ENCODE measurements at regions not wholly inside any gene's neighbourhood (a gene's known extent, or its start where the extent isn't known, plus 50 kb on each side); places are given as distances from the start of the nearest gene placed in this dataset.
"Not testable (repeated sequence)": the region's sequence is repeated elsewhere in the genome, so short reads cannot be mapped to it uniquely, and the experiment has no call there.

DNA sequence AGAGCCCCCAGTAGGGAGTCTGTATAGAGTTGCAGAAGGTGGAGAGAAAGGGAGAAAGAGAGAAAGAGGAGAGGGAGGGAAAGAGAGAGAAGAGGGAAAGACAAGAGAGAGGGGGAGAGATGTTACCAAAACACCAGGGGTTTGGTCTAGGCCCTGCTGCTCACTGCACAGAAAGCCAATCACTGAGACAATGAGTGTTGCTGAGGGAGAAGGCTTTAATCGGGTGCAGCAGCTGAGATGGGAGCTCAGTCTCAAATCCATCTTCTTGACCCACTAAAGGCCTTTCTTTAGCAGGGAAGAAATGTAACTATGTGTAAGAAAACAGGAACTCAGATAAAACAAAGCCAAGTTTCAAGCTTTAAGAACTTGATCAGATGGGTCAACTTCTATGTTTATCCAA lies 198.2 kb upstream of the FOXK1 start:
- Histone ChIP-seq H3K27ac (no peak overlapping the region), H3K36me3 (no peaks in the 10 kb centered on the region), H3K4me1 (no peaks in the 10 kb centered on the region), H3K9me3 (no peaks in the 10 kb centered on the region), H3K4me3 (no peak overlapping the region), H3K27me3 (no peaks in the 10 kb centered on the region)
- in situ Hi-C loops (cut with MboI; ENCODE audit: low sequenced_read_pairs in 4 of 4) (no loop called here), intact Hi-C loops (cut with DNase I; ENCODE audit: low total_unique reads) (no loop called here)
- no peak for DNase-seq
- ATAC-seq, result no peak
- TF ChIP-seq POLR2A (IDR thresholded peaks at IDR 0.05), result no peak
- TF ChIP-seq, protein P1, sequence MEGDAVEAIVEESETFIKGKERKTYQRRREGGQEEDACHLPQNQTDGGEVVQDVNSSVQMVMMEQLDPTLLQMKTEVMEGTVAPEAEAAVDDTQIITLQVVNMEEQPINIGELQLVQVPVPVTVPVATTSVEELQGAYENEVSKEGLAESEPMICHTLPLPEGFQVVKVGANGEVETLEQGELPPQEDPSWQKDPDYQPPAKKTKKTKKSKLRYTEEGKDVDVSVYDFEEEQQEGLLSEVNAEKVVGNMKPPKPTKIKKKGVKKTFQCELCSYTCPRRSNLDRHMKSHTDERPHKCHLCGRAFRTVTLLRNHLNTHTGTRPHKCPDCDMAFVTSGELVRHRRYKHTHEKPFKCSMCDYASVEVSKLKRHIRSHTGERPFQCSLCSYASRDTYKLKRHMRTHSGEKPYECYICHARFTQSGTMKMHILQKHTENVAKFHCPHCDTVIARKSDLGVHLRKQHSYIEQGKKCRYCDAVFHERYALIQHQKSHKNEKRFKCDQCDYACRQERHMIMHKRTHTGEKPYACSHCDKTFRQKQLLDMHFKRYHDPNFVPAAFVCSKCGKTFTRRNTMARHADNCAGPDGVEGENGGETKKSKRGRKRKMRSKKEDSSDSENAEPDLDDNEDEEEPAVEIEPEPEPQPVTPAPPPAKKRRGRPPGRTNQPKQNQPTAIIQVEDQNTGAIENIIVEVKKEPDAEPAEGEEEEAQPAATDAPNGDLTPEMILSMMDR (IDR thresholded peaks at IDR 0.05 in 4 of 5, conservative IDR thresholded peaks at IDR 0.05 in 1 of 5), result no peak

DNA sequence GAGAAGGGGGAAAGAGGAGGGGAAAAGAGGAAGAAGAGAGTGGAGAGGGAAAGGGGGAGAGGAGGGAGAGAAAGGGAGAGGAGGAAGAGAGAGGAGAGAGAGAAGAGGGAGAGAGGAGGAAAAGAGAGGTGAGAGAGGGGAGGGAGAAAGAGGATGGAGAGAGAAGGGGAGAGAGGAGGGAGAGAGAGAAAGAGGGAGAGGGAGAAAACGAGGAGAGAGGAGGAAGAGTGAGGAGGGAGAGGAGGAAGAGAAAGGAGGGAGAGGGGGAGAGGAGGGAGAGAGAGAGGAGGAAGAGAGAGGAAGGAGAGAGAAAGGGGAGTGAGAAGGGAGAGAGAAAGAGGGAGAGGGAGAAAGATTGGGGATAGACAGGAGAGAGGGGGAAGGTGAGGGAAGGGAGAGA lies 197.6 kb upstream of the FOXK1 start:
- no peak for ATAC-seq
- no peaks in the 10 kb centered on the region for H3K36me3 ChIP-seq

DNA sequence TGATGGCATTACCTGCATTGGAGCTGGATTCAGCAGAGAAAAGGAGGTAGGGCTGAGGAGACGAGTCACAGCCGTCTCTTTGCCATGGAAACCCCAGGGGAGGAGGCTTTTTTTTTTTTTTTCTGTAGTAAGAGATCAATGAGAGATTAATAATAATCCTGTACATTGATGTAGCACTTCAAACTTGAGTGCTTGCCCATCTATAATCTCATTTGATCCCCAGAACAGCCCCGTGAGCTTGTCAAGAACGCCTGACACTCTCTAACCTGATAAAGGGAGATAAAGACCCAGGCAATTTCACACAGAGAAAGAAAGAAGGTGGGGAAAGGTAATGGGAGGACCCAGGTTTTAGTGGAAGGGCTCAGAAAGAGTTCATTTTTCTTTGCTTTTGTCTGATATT lies 195.2 kb upstream of the FOXK1 start:
- Histone ChIP-seq H3K9me3 (no peaks in the 10 kb centered on the region), H3K4me1 (no peaks in the 10 kb centered on the region), H3K27ac (no peak overlapping the region), H3K36me3 (no peaks in the 10 kb centered on the region), H3K4me3 (no peak overlapping the region), H3K27me3 (no peaks in the 10 kb centered on the region)
- TF ChIP-seq, protein P1 (IDR thresholded peaks at IDR 0.05 in 4 of 5, conservative IDR thresholded peaks at IDR 0.05 in 1 of 5), result no peak
- TF ChIP-seq POLR2A (IDR thresholded peaks at IDR 0.05), result no peak
- DNase-seq (no peak), ATAC-seq (no peak)
- in situ Hi-C loops (cut with MboI; ENCODE audit: low sequenced_read_pairs in 4 of 4), result no loop called here
- intact Hi-C loops (cut with DNase I; ENCODE audit: low total_unique reads), result no loop called here

More for the DNA sequence above, 197.6 kb upstream of the FOXK1 start:
- Histone ChIP-seq H3K4me3 (no peak overlapping the region), H3K27me3 (no peaks in the 10 kb centered on the region), H3K9me3 (no peaks in the 10 kb centered on the region), H3K27ac (no peak overlapping the region), H3K4me1 (no peaks in the 10 kb centered on the region)
- in situ Hi-C loops (cut with MboI; ENCODE audit: low sequenced_read_pairs in 4 of 4) (no loop called here), intact Hi-C loops (cut with DNase I; ENCODE audit: low total_unique reads) (no loop called here)
- no peak for DNase-seq
- TF ChIP-seq POLR2A (IDR thresholded peaks at IDR 0.05), result no peak

DNA sequence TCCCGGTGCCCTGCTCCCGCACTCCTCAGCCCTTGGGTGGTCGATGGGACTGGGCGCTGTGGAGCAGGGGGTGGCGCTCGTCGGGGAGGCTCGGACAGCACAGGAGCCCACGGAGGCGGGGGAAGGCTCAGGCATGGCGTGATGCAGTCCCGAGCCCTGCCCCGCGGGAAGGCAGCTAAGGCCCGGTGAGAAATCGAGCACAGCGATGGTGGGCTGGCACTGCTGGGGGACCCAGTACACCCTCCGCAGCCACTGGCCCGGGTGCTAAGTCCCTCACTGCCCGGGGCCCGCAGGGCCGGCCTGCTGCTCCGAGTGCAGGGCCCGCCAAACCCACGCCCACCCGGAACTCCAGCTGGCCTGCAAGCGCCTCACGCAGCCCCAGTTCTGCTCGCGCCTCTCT lies 185.2 kb upstream of the FOXK1 start:
- H3K27ac ChIP-seq; in situ Hi-C loops (cut with MboI; ENCODE audit: low sequenced_read_pairs in 4 of 4); H3K27me3 ChIP-seq; H3K9me3 ChIP-seq; H3K4me3 ChIP-seq; intact Hi-C loops (cut with DNase I; ENCODE audit: low total_unique reads); ATAC-seq; DNase-seq; H3K4me1 ChIP-seq; H3K36me3 ChIP-seq: not testable (repeated sequence)

DNA sequence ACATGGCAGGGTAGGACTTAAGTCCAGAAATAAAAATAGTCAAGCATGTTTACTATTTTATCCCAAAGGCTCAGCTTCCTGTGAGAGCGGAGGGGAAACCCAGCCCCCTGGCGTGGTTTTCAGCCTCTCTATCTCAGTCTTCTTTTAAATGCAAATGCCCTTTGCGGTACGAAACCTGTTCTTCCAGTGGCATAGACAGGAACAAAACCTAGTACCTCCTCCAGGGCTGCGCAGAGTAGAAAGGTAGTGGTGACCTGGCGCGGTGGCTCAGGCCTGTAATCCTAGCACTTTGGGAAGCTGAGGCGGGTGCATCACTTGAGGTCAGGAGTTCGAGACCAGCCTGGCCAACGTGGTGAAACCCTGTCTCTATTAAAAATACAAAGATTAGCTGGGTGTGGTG lies 181.3 kb upstream of the FOXK1 start:
- no peak for ATAC-seq
- no peaks in the 10 kb centered on the region for H3K9me3 ChIP-seq
- no peak overlapping the region for H3K4me3 ChIP-seq
- no peak for DNase-seq
- H3K27ac ChIP-seq, result no peak overlapping the region
- in situ Hi-C loops (cut with MboI; ENCODE audit: low sequenced_read_pairs in 4 of 4), result no loop called here
- TF ChIP-seq, protein P1 (IDR thresholded peaks at IDR 0.05 in 4 of 5, conservative IDR thresholded peaks at IDR 0.05 in 1 of 5), result no peak
- TF ChIP-seq POLR2A (IDR thresholded peaks at IDR 0.05), result no peak
- no peaks in the 10 kb centered on the region for H3K27me3 ChIP-seq
- intact Hi-C loops (cut with DNase I; ENCODE audit: low total_unique reads), result no loop called here
- no peaks in the 10 kb centered on the region for H3K4me1 ChIP-seq
- H3K36me3 ChIP-seq, result no peaks in the 10 kb centered on the region

DNA sequence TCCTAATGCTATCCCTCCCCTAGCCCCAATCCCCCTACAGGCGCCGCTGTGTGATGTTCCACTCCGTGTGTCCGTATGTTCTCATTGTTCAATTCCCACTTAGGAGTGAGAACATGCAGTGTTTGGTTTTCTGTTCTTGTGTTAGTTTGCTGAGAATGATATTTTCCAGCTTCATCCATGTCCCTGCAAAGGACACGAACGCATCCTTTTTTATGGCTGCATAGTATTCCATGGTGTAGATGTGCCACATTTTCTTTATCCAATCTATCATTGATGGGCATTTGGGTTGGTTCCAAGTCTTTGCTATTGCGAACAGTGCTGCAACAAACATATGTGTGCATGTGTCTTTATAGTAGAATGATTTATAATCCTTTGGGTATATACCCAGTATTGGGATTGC lies 174.2 kb upstream of the FOXK1 start:
- DNase-seq; intact Hi-C loops (cut with DNase I; ENCODE audit: low total_unique reads); H3K36me3 ChIP-seq; H3K27me3 ChIP-seq; H3K27ac ChIP-seq; H3K4me1 ChIP-seq; in situ Hi-C loops (cut with MboI; ENCODE audit: low sequenced_read_pairs in 4 of 4); ATAC-seq; H3K9me3 ChIP-seq; H3K4me3 ChIP-seq: not testable (repeated sequence)

Data from gastrocnemius medialis (tissue), 4 donors.